ENCODE measurements at regions not wholly inside any gene's neighbourhood (a gene's known extent, or its start where the extent isn't known, plus 50 kb on each side); places are given as distances from the start of the nearest gene placed in this dataset.

DNA sequence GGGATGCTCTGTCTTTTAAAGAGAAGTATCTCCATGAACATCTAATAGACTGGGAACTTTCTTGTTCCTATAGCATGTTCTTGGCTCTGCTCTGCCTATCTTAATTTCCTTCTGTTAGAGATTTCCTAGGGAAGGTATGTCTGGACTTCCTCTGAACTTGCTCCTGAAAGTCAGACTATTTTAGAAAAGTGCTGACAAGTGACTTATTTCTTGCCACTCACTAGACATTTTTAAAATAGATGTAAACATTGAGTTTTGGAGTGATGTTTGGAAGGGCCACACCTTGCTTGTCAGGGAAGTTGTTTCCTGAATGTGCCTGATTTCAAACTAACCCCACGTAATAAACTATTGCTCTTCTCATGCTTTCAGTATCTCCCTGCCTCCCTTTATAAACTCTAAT, 62.4 kb upstream of the ATP8A1 start:
- TF ChIP-seq, protein P1, sequence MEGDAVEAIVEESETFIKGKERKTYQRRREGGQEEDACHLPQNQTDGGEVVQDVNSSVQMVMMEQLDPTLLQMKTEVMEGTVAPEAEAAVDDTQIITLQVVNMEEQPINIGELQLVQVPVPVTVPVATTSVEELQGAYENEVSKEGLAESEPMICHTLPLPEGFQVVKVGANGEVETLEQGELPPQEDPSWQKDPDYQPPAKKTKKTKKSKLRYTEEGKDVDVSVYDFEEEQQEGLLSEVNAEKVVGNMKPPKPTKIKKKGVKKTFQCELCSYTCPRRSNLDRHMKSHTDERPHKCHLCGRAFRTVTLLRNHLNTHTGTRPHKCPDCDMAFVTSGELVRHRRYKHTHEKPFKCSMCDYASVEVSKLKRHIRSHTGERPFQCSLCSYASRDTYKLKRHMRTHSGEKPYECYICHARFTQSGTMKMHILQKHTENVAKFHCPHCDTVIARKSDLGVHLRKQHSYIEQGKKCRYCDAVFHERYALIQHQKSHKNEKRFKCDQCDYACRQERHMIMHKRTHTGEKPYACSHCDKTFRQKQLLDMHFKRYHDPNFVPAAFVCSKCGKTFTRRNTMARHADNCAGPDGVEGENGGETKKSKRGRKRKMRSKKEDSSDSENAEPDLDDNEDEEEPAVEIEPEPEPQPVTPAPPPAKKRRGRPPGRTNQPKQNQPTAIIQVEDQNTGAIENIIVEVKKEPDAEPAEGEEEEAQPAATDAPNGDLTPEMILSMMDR (IDR thresholded peaks at IDR 0.05) = no peak
- TF ChIP-seq POLR2A (IDR thresholded peaks at IDR 0.05) = no peak

Measured in body of pancreas (tissue), 4 donors.